ENCODE measurements at regions not wholly inside any gene's neighbourhood (a gene's known extent, or its start where the extent isn't known, plus 50 kb on each side); places are given as distances from the start of the nearest gene placed in this dataset.

DNA sequence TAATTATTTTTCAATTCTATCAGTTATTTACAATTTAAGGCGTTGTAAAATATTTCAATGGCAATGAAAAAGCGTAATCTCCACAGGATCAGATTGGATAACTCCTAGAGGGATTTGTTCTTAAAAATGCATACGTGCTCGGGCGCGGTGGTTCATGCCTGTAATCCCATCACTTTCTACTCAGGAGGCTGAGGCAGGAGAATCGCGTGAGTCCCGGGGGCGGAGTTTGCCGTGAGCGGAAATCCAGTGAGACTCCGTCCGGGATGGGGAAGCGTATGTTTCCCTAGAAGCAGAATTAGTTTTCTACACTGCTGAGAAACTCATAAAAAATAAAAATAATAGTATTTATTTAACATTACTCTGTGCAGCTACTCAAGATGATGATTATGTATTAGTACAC lies 917.8 kb upstream of the PCDH20 start:
- intact Hi-C loops (cut with DNase I): no loop called here
- TF ChIP-seq POLR2AphosphoS5 (IDR thresholded peaks at IDR 0.05) (no peak), EP300 (IDR thresholded peaks at IDR 0.05) (no peak), POLR2A (IDR thresholded peaks at IDR 0.05; ENCODE audit: low read depth) (no peak)
- TF ChIP-seq, protein P1, sequence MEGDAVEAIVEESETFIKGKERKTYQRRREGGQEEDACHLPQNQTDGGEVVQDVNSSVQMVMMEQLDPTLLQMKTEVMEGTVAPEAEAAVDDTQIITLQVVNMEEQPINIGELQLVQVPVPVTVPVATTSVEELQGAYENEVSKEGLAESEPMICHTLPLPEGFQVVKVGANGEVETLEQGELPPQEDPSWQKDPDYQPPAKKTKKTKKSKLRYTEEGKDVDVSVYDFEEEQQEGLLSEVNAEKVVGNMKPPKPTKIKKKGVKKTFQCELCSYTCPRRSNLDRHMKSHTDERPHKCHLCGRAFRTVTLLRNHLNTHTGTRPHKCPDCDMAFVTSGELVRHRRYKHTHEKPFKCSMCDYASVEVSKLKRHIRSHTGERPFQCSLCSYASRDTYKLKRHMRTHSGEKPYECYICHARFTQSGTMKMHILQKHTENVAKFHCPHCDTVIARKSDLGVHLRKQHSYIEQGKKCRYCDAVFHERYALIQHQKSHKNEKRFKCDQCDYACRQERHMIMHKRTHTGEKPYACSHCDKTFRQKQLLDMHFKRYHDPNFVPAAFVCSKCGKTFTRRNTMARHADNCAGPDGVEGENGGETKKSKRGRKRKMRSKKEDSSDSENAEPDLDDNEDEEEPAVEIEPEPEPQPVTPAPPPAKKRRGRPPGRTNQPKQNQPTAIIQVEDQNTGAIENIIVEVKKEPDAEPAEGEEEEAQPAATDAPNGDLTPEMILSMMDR (IDR thresholded peaks at IDR 0.05): no peak
- no peaks in the 10 kb centered on the region for H3K4me1 ChIP-seq
- no peak overlapping the region for H3K27ac ChIP-seq (replicated peaks in 1 of 4)
- H3K4me3 ChIP-seq: no peak overlapping the region
- no peaks in the 10 kb centered on the region for H3K36me3 ChIP-seq
- H3K9me3 ChIP-seq: no peaks in the 10 kb centered on the region
- no peaks in the 10 kb centered on the region for H3K27me3 ChIP-seq
- WGBS: 97% methylated on average over 15 of the region's 15 CpGs
- DNase-seq (ENCODE audit: extremely low spot score): no peak

DNA sequence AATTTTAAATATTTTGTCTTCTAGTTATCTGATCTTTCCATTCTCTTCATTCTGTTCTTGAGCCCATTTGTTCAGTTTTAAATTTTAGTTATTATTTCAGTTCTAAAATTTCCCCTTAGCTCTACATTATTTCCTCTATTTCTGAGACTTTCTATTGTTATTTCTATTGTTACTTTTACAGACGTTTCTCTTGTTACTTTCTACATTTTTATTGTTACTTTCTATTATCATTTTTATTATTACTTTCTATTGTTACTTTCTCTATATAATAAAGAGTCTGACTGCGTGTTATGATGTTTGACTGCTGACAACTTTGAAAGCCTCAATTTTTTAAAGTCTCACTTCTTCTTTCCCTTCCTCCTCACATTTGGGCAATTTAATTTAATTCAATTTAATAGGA lies 915.7 kb upstream of the PCDH20 start:
- DNase-seq (ENCODE audit: extremely low spot score): no peak
- H3K4me3 ChIP-seq: no peak overlapping the region
- H3K9me3 ChIP-seq: no peaks in the 10 kb centered on the region
- H3K27ac ChIP-seq (replicated peaks in 1 of 4): no peak overlapping the region
- WGBS: 88% methylated on average over 2 of the region's 2 CpGs
- no peaks in the 10 kb centered on the region for H3K36me3 ChIP-seq
- no peaks in the 10 kb centered on the region for H3K27me3 ChIP-seq
- H3K4me1 ChIP-seq: no peaks in the 10 kb centered on the region
- intact Hi-C loops (cut with DNase I): no loop called here
- no peak for TF ChIP-seq POLR2AphosphoS5 (IDR thresholded peaks at IDR 0.05)

DNA sequence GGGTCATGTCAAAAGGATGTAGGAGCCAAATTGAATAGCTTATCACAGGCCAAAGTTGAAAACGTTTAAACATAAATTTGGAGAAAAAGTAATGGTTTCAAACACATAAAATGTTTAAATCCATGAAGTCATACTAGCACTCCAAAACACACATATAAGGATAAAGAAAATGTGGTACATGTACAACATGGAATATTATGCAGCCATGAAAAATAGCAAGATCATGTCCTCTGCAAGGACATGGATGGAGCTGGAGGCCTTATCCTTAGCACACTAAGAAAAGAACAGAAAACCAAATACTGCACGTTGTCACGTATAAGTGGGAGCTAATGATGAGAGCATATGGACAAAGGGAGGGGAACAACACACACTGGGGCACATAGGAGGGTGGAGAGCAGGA lies 911.7 kb upstream of the PCDH20 start:
- WGBS: 84% methylated on average over 3 of the region's 3 CpGs
- H3K4me3 ChIP-seq: no peak overlapping the region
- no peaks in the 10 kb centered on the region for H3K27me3 ChIP-seq
- no peak overlapping the region for H3K27ac ChIP-seq (replicated peaks in 1 of 4)
- H3K36me3 ChIP-seq: no peaks in the 10 kb centered on the region
- intact Hi-C loops (cut with DNase I): no loop called here
- no peaks in the 10 kb centered on the region for H3K4me1 ChIP-seq
- DNase-seq (ENCODE audit: extremely low spot score): no peak
- no peak for TF ChIP-seq EP300 (IDR thresholded peaks at IDR 0.05)
- no peak for TF ChIP-seq POLR2A (IDR thresholded peaks at IDR 0.05; ENCODE audit: low read depth)
- TF ChIP-seq POLR2AphosphoS5 (IDR thresholded peaks at IDR 0.05): no peak
- TF ChIP-seq, protein P1 (IDR thresholded peaks at IDR 0.05): no peak
- H3K9me3 ChIP-seq: no peaks in the 10 kb centered on the region

DNA sequence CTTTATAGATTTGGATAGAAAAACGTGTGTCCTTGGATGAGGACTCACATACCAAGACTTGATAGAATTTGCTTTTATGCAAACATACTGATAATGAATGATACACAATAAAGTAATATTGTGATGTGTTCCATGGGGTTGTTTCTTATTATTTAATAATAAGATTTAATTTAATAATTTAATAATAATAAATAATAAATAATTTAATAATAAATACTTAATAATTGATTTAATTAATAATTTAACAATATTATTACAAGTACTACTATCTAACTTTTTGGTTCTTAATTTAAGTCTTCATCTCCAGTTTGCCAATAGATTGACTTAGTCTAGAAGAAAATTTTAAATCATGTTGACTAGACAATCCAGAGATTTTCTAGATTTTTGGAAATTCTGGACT lies 909.2 kb upstream of the PCDH20 start:
- intact Hi-C loops (cut with DNase I): no loop called here
- Histone ChIP-seq H3K36me3 (no peaks in the 10 kb centered on the region), H3K27me3 (no peaks in the 10 kb centered on the region), H3K4me3 (no peak overlapping the region), H3K27ac (replicated peaks in 1 of 4) (no peak overlapping the region), H3K9me3 (no peaks in the 10 kb centered on the region), H3K4me1 (no peaks in the 10 kb centered on the region)
- 66% methylated on average over 1 of the region's 1 CpG for WGBS
- TF ChIP-seq POLR2AphosphoS5 (IDR thresholded peaks at IDR 0.05): no peak
- TF ChIP-seq, protein P1 (IDR thresholded peaks at IDR 0.05): no peak
- no peak for DNase-seq (ENCODE audit: extremely low spot score)

DNA sequence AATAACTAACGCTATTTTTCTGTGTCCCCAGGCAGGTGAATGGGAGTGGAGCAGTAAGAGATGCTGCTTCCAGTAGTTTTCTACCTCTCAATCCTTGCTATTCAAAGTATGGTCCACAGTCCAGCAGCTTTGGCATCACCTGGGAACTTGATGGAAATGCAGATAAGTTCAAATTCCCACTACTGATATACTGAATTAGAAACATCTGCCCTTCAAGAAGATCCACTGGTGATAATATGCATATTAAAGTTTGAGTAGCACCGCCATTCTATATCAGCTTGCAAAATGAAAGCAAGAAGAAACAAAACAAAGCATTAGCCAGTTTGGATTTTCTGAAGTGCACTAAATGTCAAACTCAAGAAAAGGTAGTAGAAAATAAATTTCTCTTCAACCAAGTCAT lies 906.2 kb upstream of the PCDH20 start:
- H3K27me3 ChIP-seq: no peaks in the 10 kb centered on the region
- intact Hi-C loops (cut with DNase I): no loop called here
- H3K36me3 ChIP-seq: no peaks in the 10 kb centered on the region
- TF ChIP-seq, protein P1 (IDR thresholded peaks at IDR 0.05): no peak
- TF ChIP-seq EP300 (IDR thresholded peaks at IDR 0.05) (no peak), POLR2A (IDR thresholded peaks at IDR 0.05; ENCODE audit: low read depth) (no peak), POLR2AphosphoS5 (IDR thresholded peaks at IDR 0.05) (no peak)
- H3K4me1 ChIP-seq: no peaks in the 10 kb centered on the region
- no peak overlapping the region for H3K4me3 ChIP-seq
- H3K27ac ChIP-seq (replicated peaks in 1 of 4): no peak overlapping the region
- H3K9me3 ChIP-seq: no peaks in the 10 kb centered on the region
- WGBS: 84% methylated on average over 2 of the region's 2 CpGs
- no peak for DNase-seq (ENCODE audit: extremely low spot score)

Data from esophagus muscularis mucosa (tissue), 4 donors.